DOHH2 (cell line): ENCODE measurements at regions not wholly inside any gene's neighbourhood (a gene's known extent, or its start where the extent isn't known, plus 50 kb on each side); places are given as distances from the start of the nearest gene placed in this dataset.
"Not testable (repeated sequence)": the region's sequence is repeated elsewhere in the genome, so short reads cannot be mapped to it uniquely, and the experiment has no call there.

ENCODE experiments used
- CTCF ChIP-seq: fragments of 200-600 bp; sonication (generic); IDR thresholded peaks from one replicate; pipeline ENCODE4 v1.5.1; 2014; ENCODE audit warnings: antibody characterized with exemption, mild to moderate bottlenecking, low read depth, low read length; ENCODE audit not compliant: poor library complexity, severe bottlenecking
- EZH2phosphoT487 ChIP-seq: fragments of 200-600 bp; sonication (generic); IDR thresholded peaks from 2 replicates; pipeline ENCODE4 v1.6.1; 2017; ENCODE audit warnings: borderline replicate concordance, mild to moderate bottlenecking, antibody characterized with exemption, low read length, moderate library complexity, mixed read lengths

- TF ChIP-seq CTCF, EZH2phosphoT487: not testable (repeated sequence)
Measured at GRCh38 chrY:18858484-18859191, 85.1 kb upstream of the HSFY2 start.
